ENCODE measurements at regions not wholly inside any gene's neighbourhood (a gene's known extent, or its start where the extent isn't known, plus 50 kb on each side); places are given as distances from the start of the nearest gene placed in this dataset.
A peak's percentile ranks its signal among the peaks of the same experiment; 100 is the strongest.

GRCh38 chr21:35189077-35189863, 140.2 kb upstream of the RUNX1 start:
- POLR2A ChIA-PET: interaction anchor here (0.6 kb wide), 1 partner anchor 16 kb away, joined by 3 read pairs; no protein-coding TSS in a partner anchor
- H3F3A ChIP-seq (replicated peaks; ENCODE audit: insufficient read depth): peaks cover 12% of the 10 kb centered on the region
- H3K79me2 ChIP-seq (ENCODE audit: insufficient read depth): no peaks in the 10 kb centered on the region
- H3K9me2 ChIP-seq: no peaks in the 10 kb centered on the region
- H2AFZ ChIP-seq (ENCODE audit: low read depth): peak overlapping the region; percentile 66; the same call in 1 of the 2 replicates
- peak; percentile 57 for DNase-seq
- peak overlapping the region; percentile 22 to 41; a peak in 3 of 4 replicates for H3K4me3 ChIP-seq (ENCODE audit: low read depth in 2 of 2, low read length in 1 of 2)
- H3K4me2 ChIP-seq: peak overlapping the region; percentile 54
- H3K36me3 ChIP-seq (replicated peaks in 1 of 2; ENCODE audit: control insufficient read depth in 1 of 2, insufficient read depth in 2 of 2, low read length in 1 of 2): no peaks in the 10 kb centered on the region
- H3K4me1 ChIP-seq (ENCODE audit: control insufficient read depth in 1 of 2, insufficient read depth in 2 of 2, low read depth in 1 of 2, low read length in 1 of 2): peaks cover 4 to 11% of the 10 kb centered on the region in 2 experiments; a peak in 2 of 4 replicates
- peak overlapping the region; percentile 8; the same call in 1 of the 2 replicates for H3K9ac ChIP-seq
- CTCF ChIA-PET: interaction anchor here (0.6 to 1.5 kb wide), 3 partner anchors 9 to 499 kb away, joined by 3 to 5 read pairs (median 4); no protein-coding TSS in a partner anchor
- peak overlapping the region; percentile 71 to 81; a peak in 3 of 4 replicates for H3K27ac ChIP-seq (ENCODE audit: low read depth in 2 of 2, low read length in 1 of 2)
- H3K27me3 ChIP-seq (ENCODE audit: insufficient read depth): no peaks in the 10 kb centered on the region
- H3K9me3 ChIP-seq: no peaks in the 10 kb centered on the region
- no peaks in the 10 kb centered on the region for H4K20me1 ChIP-seq (ENCODE audit: insufficient read depth)
- 10% methylated on average over 8 of the region's 8 CpGs for WGBS (ENCODE audit: low lambda C conversion rate)
- TF ChIP-seq ELF1 (IDR thresholded peaks at IDR 0.05): no peak
- TF ChIP-seq GABPA (IDR thresholded peaks at IDR 0.05; ENCODE audit: low read depth): 0 out of 2 replicates have a peak, but pooled peaks have one; percentile 22
- TF ChIP-seq RFX5 (IDR thresholded peaks at IDR 0.05; ENCODE audit: low read length): no peak
- TF ChIP-seq TCF12 (IDR thresholded peaks at IDR 0.05): peak; percentile 99
- TF ChIP-seq SMC3 (IDR thresholded peaks at IDR 0.05; ENCODE audit: low read depth, low read length): no peak
- peak; percentile 67 for TF ChIP-seq NFIC (IDR thresholded peaks at IDR 0.05; ENCODE audit: borderline replicate concordance)
- no peak for TF ChIP-seq CHD2 (IDR thresholded peaks at IDR 0.05; ENCODE audit: low read length, partially characterized antibody)
- peak; percentile 89 for TF ChIP-seq PBX3 (IDR thresholded peaks at IDR 0.05)
- TF ChIP-seq USF2 (IDR thresholded peaks at IDR 0.05; ENCODE audit: borderline replicate concordance, low read depth, low read length): no peak
- no peak for TF ChIP-seq RAD21 (IDR thresholded peaks at IDR 0.05; ENCODE audit: low read length)
- peak; percentile 73 for TF ChIP-seq POLR2AphosphoS5 (IDR thresholded peaks at IDR 0.05; ENCODE audit: low read depth, low read length)
- peak; percentile 51; the same call in 1 of the 2 replicates for TF ChIP-seq RXRA (IDR thresholded peaks at IDR 0.05; ENCODE audit: borderline replicate concordance, low read depth)
- peak; percentile 74; the same call in 1 of the 2 replicates for TF ChIP-seq RCOR1 (IDR thresholded peaks at IDR 0.05; ENCODE audit: low read length)
- 0 out of 2 replicates have a peak, but pooled peaks have one; percentile 6 for TF ChIP-seq FOSL2 (IDR thresholded peaks at IDR 0.05; ENCODE audit: borderline replicate concordance, low read depth)
- TF ChIP-seq ZBTB33 (IDR thresholded peaks at IDR 0.05; ENCODE audit: borderline replicate concordance, low read depth): no peak
- peak; percentile 69 for TF ChIP-seq TEAD4 (IDR thresholded peaks at IDR 0.05; ENCODE audit: borderline replicate concordance, insufficient read depth)
- no peak for TF ChIP-seq GATA2 (CRISPR knock-in tag; IDR thresholded peaks at IDR 0.05)
- peak; percentile 64; the same call in 1 of the 2 replicates for TF ChIP-seq FOXM1 (IDR thresholded peaks at IDR 0.05; ENCODE audit: low read depth)
- TF ChIP-seq TAF1 (IDR thresholded peaks at IDR 0.05; ENCODE audit: borderline replicate concordance, low read depth, low read length): no peak
- peak; percentile 74 for TF ChIP-seq JUND (IDR thresholded peaks at IDR 0.05)
- no peak for TF ChIP-seq FOXJ3 (CRISPR knock-in tag; IDR thresholded peaks at IDR 0.05)
- TF ChIP-seq MAX (IDR thresholded peaks at IDR 0.05; ENCODE audit: low read depth): peak; percentile 55; the same call in 1 of the 2 replicates
- TF ChIP-seq USF1 (IDR thresholded peaks at IDR 0.05; ENCODE audit: borderline replicate concordance, low read depth): no peak
- TF ChIP-seq SIN3A (IDR thresholded peaks at IDR 0.05; ENCODE audit: borderline replicate concordance, low read depth, low read length): peak; percentile 52; the same call in 1 of the 2 replicates
- TF ChIP-seq IRF3 (IDR thresholded peaks at IDR 0.05; ENCODE audit: low read depth, low read length): no peak
- TF ChIP-seq MXI1 (IDR thresholded peaks at IDR 0.05; ENCODE audit: low read depth, low read length): no peak

Data from SK-N-SH (cell line).